Esophagus mucosa (tissue), 1 donor: ENCODE measurements at regions not wholly inside any gene's neighbourhood (a gene's known extent, or its start where the extent isn't known, plus 50 kb on each side); places are given as distances from the start of the nearest gene placed in this dataset.

Experiments
- ATAC-seq: fragments of 200-7000 bp; cut with Tn5 transposase; one replicate; pipeline ENCODE4 v1.9.1; 2020
- donor health status: DM: yes; HTN: yes; CAD: no.

- no peak for ATAC-seq
These were observed 401.2 kb downstream of the TLL1 start for GRCh38 chr4:166274136-166274761.

GRCh38 chr4:166274775-166275174 is 401.7 kb downstream of the TLL1 start:
- ATAC-seq: no peak

GRCh38 chr4:166277401-166277800 is 404.4 kb downstream of the TLL1 start:
- ATAC-seq: no peak

GRCh38 chr4:166277853-166278252 is 404.8 kb downstream of the TLL1 start:
- ATAC-seq: no peak

- no peak for ATAC-seq
These were observed 406.2 kb downstream of the TLL1 start for GRCh38 chr4:166279261-166279660.

GRCh38 chr4:166280642-166281041 is 407.6 kb downstream of the TLL1 start:
- no peak for ATAC-seq

- no peak for ATAC-seq
These were observed 409.2 kb downstream of the TLL1 start for GRCh38 chr4:166282081-166282770.

- ATAC-seq: no peak
These were observed 411.2 kb downstream of the TLL1 start for GRCh38 chr4:166284221-166284620.

- no peak for ATAC-seq
These were observed 417.4 kb downstream of the TLL1 start for GRCh38 chr4:166290426-166290825.

GRCh38 chr4:166293556-166293955 is 420.5 kb downstream of the TLL1 start:
- no peak for ATAC-seq

- no peak for ATAC-seq
These were observed 428.2 kb downstream of the TLL1 start for GRCh38 chr4:166301266-166301665.

GRCh38 chr4:166308647-166309046 is 435.6 kb downstream of the TLL1 start:
- ATAC-seq: peak; percentile 87

- no peak for ATAC-seq
These were observed 436.2 kb downstream of the TLL1 start for GRCh38 chr4:166309286-166309685.

- no peak for ATAC-seq
These were observed 438.1 kb downstream of the TLL1 start for GRCh38 chr4:166311169-166311568.

GRCh38 chr4:166312166-166312565 is 439.1 kb downstream of the TLL1 start:
- ATAC-seq: no peak

GRCh38 chr4:166314902-166315301 is 441.9 kb downstream of the TLL1 start:
- ATAC-seq: no peak

- ATAC-seq: no peak
These were observed 442.9 kb downstream of the TLL1 start for GRCh38 chr4:166315721-166316467.

- peak; percentile 45 for ATAC-seq
These were observed 445.9 kb downstream of the TLL1 start for GRCh38 chr4:166318810-166319525.

- ATAC-seq: no peak
These were observed 450.2 kb downstream of the TLL1 start for GRCh38 chr4:166323250-166323649.

GRCh38 chr4:166324321-166324720 is 451.3 kb downstream of the TLL1 start:
- no peak for ATAC-seq

- ATAC-seq: no peak
These were observed 462.4 kb downstream of the TLL1 start for GRCh38 chr4:166335256-166335938.

GRCh38 chr4:166341992-166342391 is 469.0 kb downstream of the TLL1 start:
- ATAC-seq: no peak

- ATAC-seq: no peak
These were observed 490.2 kb downstream of the TLL1 start for GRCh38 chr4:166363198-166363597.
